ENCODE measurements at regions not wholly inside any gene's neighbourhood (a gene's known extent, or its start where the extent isn't known, plus 50 kb on each side); places are given as distances from the start of the nearest gene placed in this dataset.
"Not testable (repeated sequence)": the region's sequence is repeated elsewhere in the genome, so short reads cannot be mapped to it uniquely, and the experiment has no call there.

- DNase-seq (ENCODE audit: low read depth in 2 of 2), result no peak
Observed at GRCh38 chr3:78253860-78254259, 1214.0 kb downstream of the ROBO2 start.

GRCh38 chr3:78255403-78255802, 1215.5 kb downstream of the ROBO2 start:
- DNase-seq (ENCODE audit: low read depth in 2 of 2), result peak; percentile 90 to 91

GRCh38 chr3:78256123-78256522, 1216.2 kb downstream of the ROBO2 start:
- DNase-seq (ENCODE audit: low read depth in 2 of 2), result no peak

GRCh38 chr3:78257951-78258530, 1218.1 kb downstream of the ROBO2 start:
- no peak for DNase-seq (ENCODE audit: low read depth in 2 of 2)

GRCh38 chr3:78258798-78259197, 1218.9 kb downstream of the ROBO2 start:
- peak; percentile 84 for DNase-seq (ENCODE audit: low read depth in 2 of 2)

- no peak for DNase-seq (ENCODE audit: low read depth in 2 of 2)
Observed at GRCh38 chr3:78260388-78260787, 1220.5 kb downstream of the ROBO2 start.

GRCh38 chr3:78266550-78266949, 1226.7 kb downstream of the ROBO2 start:
- DNase-seq (ENCODE audit: low read depth in 2 of 2), result not testable (repeated sequence)

GRCh38 chr3:78267235-78267634, 1227.3 kb downstream of the ROBO2 start:
- no peak for DNase-seq (ENCODE audit: low read depth in 2 of 2)

- DNase-seq (ENCODE audit: low read depth in 2 of 2), result no peak
Observed at GRCh38 chr3:78268087-78268486, 1228.2 kb downstream of the ROBO2 start.

GRCh38 chr3:78268716-78269668, 1229.1 kb downstream of the ROBO2 start:
- DNase-seq (ENCODE audit: low read depth in 2 of 2), result no peak

- DNase-seq (ENCODE audit: low read depth in 2 of 2), result no peak
Observed at GRCh38 chr3:78273326-78273725, 1233.4 kb downstream of the ROBO2 start.

- no peak for DNase-seq (ENCODE audit: low read depth in 2 of 2)
Observed at GRCh38 chr3:78274475-78275065, 1234.7 kb downstream of the ROBO2 start.

- no peak for DNase-seq (ENCODE audit: low read depth in 2 of 2)
Observed at GRCh38 chr3:78275420-78275852, 1235.5 kb downstream of the ROBO2 start.

- DNase-seq (ENCODE audit: low read depth in 2 of 2), result no peak
Observed at GRCh38 chr3:78277220-78277619, 1237.3 kb downstream of the ROBO2 start.

GRCh38 chr3:78277801-78278200, 1237.9 kb downstream of the ROBO2 start:
- no peak for DNase-seq (ENCODE audit: low read depth in 2 of 2)

- no peak for DNase-seq (ENCODE audit: low read depth in 2 of 2)
Observed at GRCh38 chr3:78279091-78279490, 1239.2 kb downstream of the ROBO2 start.

GRCh38 chr3:78281381-78281780, 1241.5 kb downstream of the ROBO2 start:
- no peak for DNase-seq (ENCODE audit: low read depth in 2 of 2)

- DNase-seq (ENCODE audit: low read depth in 2 of 2), result no peak
Observed at GRCh38 chr3:78283994-78284393, 1244.1 kb downstream of the ROBO2 start.

GRCh38 chr3:78285032-78285728, 1245.3 kb downstream of the ROBO2 start:
- DNase-seq (ENCODE audit: low read depth in 2 of 2), result no peak

GRCh38 chr3:78287085-78287484, 1247.2 kb downstream of the ROBO2 start:
- peak; percentile 44 to 54 for DNase-seq (ENCODE audit: low read depth in 2 of 2)

- no peak for DNase-seq (ENCODE audit: low read depth in 2 of 2)
Observed at GRCh38 chr3:78293284-78293683, 1253.4 kb downstream of the ROBO2 start.

- DNase-seq (ENCODE audit: low read depth in 2 of 2), result no peak
Observed at GRCh38 chr3:78304115-78304514, 1264.2 kb downstream of the ROBO2 start.

All from fibroblast of skin of left quadriceps (primary cell).